DMS79 (cell line): ENCODE measurements at regions not wholly inside any gene's neighbourhood (a gene's known extent, or its start where the extent isn't known, plus 50 kb on each side); places are given as distances from the start of the nearest gene placed in this dataset.

ENCODE experiments used
- DNase-seq: peaks from one replicate; lab custom pipeline; 2025; lab: John Stamatoyannopoulos, UW

- no peak for DNase-seq
These were observed 57.4 kb upstream of the CCDC167 start for GRCh38 chr6:37556881-37557644.

GRCh38 chr6:37555040-37555781 is 55.5 kb upstream of the CCDC167 start:
- DNase-seq, result no peak

GRCh38 chr6:37554480-37554819 is 54.8 kb upstream of the CCDC167 start:
- no peak for DNase-seq

GRCh38 chr6:37552267-37552666 is 52.6 kb upstream of the CCDC167 start:
- DNase-seq, result no peak

- no peak for DNase-seq
These were observed 52.2 kb upstream of the CCDC167 start for GRCh38 chr6:37551867-37552266.

- DNase-seq, result no peak
These were observed 51.8 kb upstream of the CCDC167 start for GRCh38 chr6:37551446-37551845.

- no peak for DNase-seq
These were observed 51.3 kb upstream of the CCDC167 start for GRCh38 chr6:37551002-37551401.

GRCh38 chr6:37550191-37550831 is 50.6 kb upstream of the CCDC167 start:
- DNase-seq, result no peak

- DNase-seq, result no peak
These were observed 49.9 kb upstream of the CCDC167 start for GRCh38 chr6:37549558-37549957.
